ENCODE measurements at regions not wholly inside any gene's neighbourhood (a gene's known extent, or its start where the extent isn't known, plus 50 kb on each side); places are given as distances from the start of the nearest gene placed in this dataset.
"Not testable (repeated sequence)": the region's sequence is repeated elsewhere in the genome, so short reads cannot be mapped to it uniquely, and the experiment has no call there.

- not testable (repeated sequence) for DNase-seq
Observed at GRCh38 chr17:30680681-30681080, 143.8 kb downstream of the CRLF3 start.

GRCh38 chr17:30677550-30678249, 146.8 kb downstream of the CRLF3 start:
- DNase-seq = no peak

GRCh38 chr17:30675777-30676492, 148.6 kb downstream of the CRLF3 start:
- DNase-seq = not testable (repeated sequence)

- not testable (repeated sequence) for DNase-seq
Observed at GRCh38 chr17:30669217-30669649, 155.3 kb downstream of the CRLF3 start.

- DNase-seq = not testable (repeated sequence)
Observed at GRCh38 chr17:30668360-30669181, 155.9 kb downstream of the CRLF3 start.

GRCh38 chr17:30667657-30668359, 156.7 kb downstream of the CRLF3 start:
- not testable (repeated sequence) for DNase-seq

- not testable (repeated sequence) for DNase-seq
Observed at GRCh38 chr17:30666838-30667656, 157.4 kb downstream of the CRLF3 start.

GRCh38 chr17:30663727-30664455, 160.6 kb downstream of the CRLF3 start:
- DNase-seq = not testable (repeated sequence)

GRCh38 chr17:30657148-30657547, 167.3 kb downstream of the CRLF3 start:
- DNase-seq = not testable (repeated sequence)

GRCh38 chr17:30653038-30653437, 171.5 kb downstream of the CRLF3 start:
- not testable (repeated sequence) for DNase-seq

- not testable (repeated sequence) for DNase-seq
Observed at GRCh38 chr17:30650149-30650548, 172.9 kb downstream of the GOSR1 start.

- DNase-seq = not testable (repeated sequence)
Observed at GRCh38 chr17:30648015-30648620, 170.9 kb downstream of the GOSR1 start.

GRCh38 chr17:30645875-30646274, 168.7 kb downstream of the GOSR1 start:
- not testable (repeated sequence) for DNase-seq

GRCh38 chr17:30644713-30645112, 167.5 kb downstream of the GOSR1 start:
- DNase-seq = not testable (repeated sequence)

GRCh38 chr17:30644287-30644686, 167.1 kb downstream of the GOSR1 start:
- not testable (repeated sequence) for DNase-seq

GRCh38 chr17:30641428-30641827, 164.2 kb downstream of the GOSR1 start:
- not testable (repeated sequence) for DNase-seq

GRCh38 chr17:30639391-30639790, 162.2 kb downstream of the GOSR1 start:
- not testable (repeated sequence) for DNase-seq

- not testable (repeated sequence) for DNase-seq
Observed at GRCh38 chr17:30638968-30639367, 161.8 kb downstream of the GOSR1 start.

- not testable (repeated sequence) for DNase-seq
Observed at GRCh38 chr17:30631651-30632050, 154.4 kb downstream of the GOSR1 start.

GRCh38 chr17:30625380-30625779, 148.2 kb downstream of the GOSR1 start:
- not testable (repeated sequence) for DNase-seq
